Trophoblast cell (in vitro differentiated cells and primary cell): ENCODE measurements at regions not wholly inside any gene's neighbourhood (a gene's known extent, or its start where the extent isn't known, plus 50 kb on each side); places are given as distances from the start of the nearest gene placed in this dataset.

ENCODE experiments used
- DNase-seq, 2 donors: peaks; one replicate each; pipeline ENCODE4 v3.0.0-alpha.2; 2016
- H2AFZ ChIP-seq: 2 replicates; pipeline ENCODE4 v1.6.1; 2013; ENCODE audit warnings: low read length, moderate library complexity, mild to moderate bottlenecking; ENCODE audit not compliant: insufficient read depth, poor library complexity
- H2AK5ac ChIP-seq: 2 replicates; pipeline ENCODE4 v1.6.1; 2013; ENCODE audit warnings: mild to moderate bottlenecking, low read length
- H2BK120ac ChIP-seq: 2 replicates; pipeline ENCODE4 v1.6.1; 2013; ENCODE audit warnings: low read length, mild to moderate bottlenecking, moderate library complexity; ENCODE audit not compliant: insufficient read depth, poor library complexity
- H2BK12ac ChIP-seq: 2 replicates; pipeline ENCODE4 v1.6.1; 2013; ENCODE audit warnings: mild to moderate bottlenecking, low read length, moderate library complexity
- H2BK5ac ChIP-seq: 2 replicates; pipeline ENCODE4 v1.6.1; 2013; ENCODE audit warnings: low read length, low read depth, moderate library complexity, mild to moderate bottlenecking; ENCODE audit not compliant: poor library complexity
- H3K14ac ChIP-seq: 2 replicates; pipeline ENCODE4 v1.6.1; 2013; ENCODE audit warnings: mild to moderate bottlenecking, low read length
- H3K18ac ChIP-seq: 2 replicates; pipeline ENCODE4 v1.6.1; 2013; ENCODE audit warnings: mild to moderate bottlenecking, low read length
- H3K23ac ChIP-seq: 2 replicates; pipeline ENCODE4 v1.6.1; 2013; ENCODE audit warnings: low read length
- H3K27ac ChIP-seq: 2 replicates; pipeline ENCODE4 v1.5.1; 2013; ENCODE audit warnings: low read depth, mild to moderate bottlenecking, inconsistent platforms, low read length, moderate library complexity
- H3K27me3 ChIP-seq: 2 replicates; pipeline ENCODE4 v1.6.1; 2013; ENCODE audit warnings: inconsistent platforms, mild to moderate bottlenecking, low read length, moderate library complexity; ENCODE audit not compliant: insufficient read depth
- H3K36me3 ChIP-seq, 2 experiments: 1 replicate in 1 of 2; 2 replicates in 1 of 2; pipeline ENCODE4 v1.6.1; 2013; ENCODE audit warnings: low read length in 2 of 2, mild to moderate bottlenecking in 2 of 2, moderate library complexity in 1 of 2; ENCODE audit not compliant: insufficient read depth in 2 of 2, control insufficient read depth in 1 of 2
- H3K4ac ChIP-seq: 2 replicates; pipeline ENCODE4 v1.6.1; 2013; ENCODE audit warnings: low read depth, mild to moderate bottlenecking, low read length, moderate library complexity
- H3K4me1 ChIP-seq, 2 experiments: 1 replicate in 1 of 2; 2 replicates in 1 of 2; pipeline ENCODE4 v1.6.1; 2013; ENCODE audit warnings: low read length in 2 of 2, mild to moderate bottlenecking in 2 of 2, moderate library complexity in 1 of 2; ENCODE audit not compliant: insufficient read depth in 2 of 2, control insufficient read depth in 1 of 2
- H3K4me2 ChIP-seq: 2 replicates; pipeline ENCODE4 v1.6.1; 2013; ENCODE audit warnings: inconsistent platforms, mild to moderate bottlenecking, low read length, moderate library complexity
- H3K4me3 ChIP-seq: 2 replicates; pipeline ENCODE4 v1.5.1; 2013; ENCODE audit warnings: mild to moderate bottlenecking, low read depth, low read length, inconsistent platforms
- H3K79me1 ChIP-seq: one replicate; pipeline ENCODE4 v1.6.1; 2013; ENCODE audit warnings: low read length
- H3K79me2 ChIP-seq: 2 replicates; pipeline ENCODE4 v1.6.1; 2013; ENCODE audit warnings: low read length, mild to moderate bottlenecking; ENCODE audit not compliant: control insufficient read depth, insufficient read depth, poor library complexity
- H3K9ac ChIP-seq: 2 replicates; pipeline ENCODE4 v1.6.1; 2013; ENCODE audit warnings: mild to moderate bottlenecking, low read length
- H3K9me3 ChIP-seq: 2 replicates; pipeline ENCODE4 v1.6.1; 2013; ENCODE audit warnings: low read depth, mild to moderate bottlenecking, control low read depth, inconsistent platforms, low read length; ENCODE audit not compliant: insufficient read depth
- H4K12ac ChIP-seq: 2 replicates; pipeline ENCODE4 v1.6.1; 2013; ENCODE audit warnings: low read depth, mild to moderate bottlenecking, low read length, moderate library complexity
- H4K8ac ChIP-seq: 2 replicates; pipeline ENCODE4 v1.6.1; 2013; ENCODE audit warnings: low read depth, mild to moderate bottlenecking, low read length, moderate library complexity
- H4K91ac ChIP-seq: one replicate; pipeline ENCODE4 v1.6.1; 2013; ENCODE audit warnings: low read depth, mild to moderate bottlenecking, low read length, moderate library complexity
- WGBS: extraction: QIAGEN DNeasy Blood & Tissue Kit; methylation state at CpG from one replicate; pipeline ENCODE4 v1.1.7; 2013; ENCODE audit warnings: missing lambda C conversion rate; ENCODE audit not compliant: insufficient read length, insufficient coverage; ENCODE audit errors: extremely low coverage; 5-methylcytosine and 5-hydroxymethylcytosine counted together

GRCh38 chr6:12484519-12484918 lies 194.4 kb downstream of the EDN1 start:
- Histone ChIP-seq H4K8ac (no peak overlapping the region), H2BK5ac (no peak overlapping the region), H3K23ac (no peak overlapping the region), H3K4me3 (no peak overlapping the region), H3K79me2 (no peaks in the 10 kb centered on the region), H4K12ac (no peak overlapping the region), H3K14ac (no peak overlapping the region), H3K9ac (no peak overlapping the region), H2BK120ac (no peak overlapping the region), H3K27ac (no peak overlapping the region), H3K4ac (no peak overlapping the region), H3K27me3 (no peaks in the 10 kb centered on the region), H3K4me2 (no peak overlapping the region), H4K91ac (no peak overlapping the region), H2BK12ac (no peak overlapping the region), H3K4me1 (peaks cover 0 to 4% of the 10 kb centered on the region in 2 experiments), H2AFZ (no peak overlapping the region), H2AK5ac (no peak overlapping the region), H3K9me3 (no peaks in the 10 kb centered on the region), H3K18ac (no peak overlapping the region), H3K79me1 (no peaks in the 10 kb centered on the region), H3K36me3 (no peaks in the 10 kb centered on the region)
- no peak for DNase-seq
- no CpG with 5 or more reads among the region's 3 CpGs for WGBS

DNA sequence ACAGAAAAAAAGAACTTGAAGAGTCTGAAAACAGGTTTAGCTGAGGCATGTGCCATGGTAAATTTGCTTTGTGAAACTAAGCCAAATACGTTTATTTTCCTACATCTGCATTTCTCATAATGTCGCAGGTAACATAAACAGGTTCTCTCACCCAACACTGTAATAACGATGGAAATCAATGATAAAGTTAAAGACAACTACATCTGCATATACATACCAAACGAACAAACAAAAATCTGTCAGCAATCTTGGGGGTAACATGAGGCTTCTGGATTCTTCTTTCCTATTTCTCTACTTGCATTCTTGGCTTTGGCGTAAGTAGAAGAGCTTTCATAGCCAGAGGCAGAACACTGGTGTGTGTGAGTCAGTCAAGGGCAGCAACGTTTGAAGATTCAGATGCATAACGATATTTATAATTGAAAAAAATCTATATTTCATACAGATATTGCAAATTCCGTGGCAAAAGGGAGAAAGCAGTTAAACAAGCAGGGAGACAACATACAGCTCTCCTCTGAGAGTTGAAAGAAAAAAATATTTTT lies 195.1 kb downstream of the EDN1 start:
- Histone ChIP-seq H3K4me1 (peaks cover 0 to 4% of the 10 kb centered on the region in 2 experiments), H2BK5ac (no peak overlapping the region), H4K12ac (no peak overlapping the region), H2BK12ac (no peak overlapping the region), H4K8ac (no peak overlapping the region), H3K4me3 (no peak overlapping the region), H3K79me1 (no peaks in the 10 kb centered on the region), H3K79me2 (no peaks in the 10 kb centered on the region), H4K91ac (no peak overlapping the region), H3K18ac (no peak overlapping the region), H3K9ac (no peak overlapping the region), H2AFZ (no peak overlapping the region), H3K27ac (no peak overlapping the region), H2BK120ac (no peak overlapping the region), H3K27me3 (no peaks in the 10 kb centered on the region), H3K14ac (no peak overlapping the region), H3K4ac (no peak overlapping the region), H2AK5ac (no peak overlapping the region), H3K23ac (no peak overlapping the region), H3K36me3 (no peaks in the 10 kb centered on the region), H3K4me2 (no peak overlapping the region), H3K9me3 (no peaks in the 10 kb centered on the region)
- no CpG with 5 or more reads among the region's 8 CpGs for WGBS
- peak; percentile 38 to 69 for DNase-seq

- H3K4ac ChIP-seq, result no peak overlapping the region
- H4K91ac ChIP-seq, result no peak overlapping the region
- no peak overlapping the region for H3K14ac ChIP-seq
- peaks cover 0 to 4% of the 10 kb centered on the region in 2 experiments for H3K4me1 ChIP-seq
- no peaks in the 10 kb centered on the region for H3K27me3 ChIP-seq
- no peak overlapping the region for H2AFZ ChIP-seq
- no peak overlapping the region for H3K4me2 ChIP-seq
- no peak overlapping the region for H3K18ac ChIP-seq
- H4K12ac ChIP-seq, result no peak overlapping the region
- no peak for DNase-seq
- no peak overlapping the region for H2AK5ac ChIP-seq
- H3K9me3 ChIP-seq, result no peaks in the 10 kb centered on the region
- no peak overlapping the region for H3K9ac ChIP-seq
- H2BK12ac ChIP-seq, result no peak overlapping the region
- no peaks in the 10 kb centered on the region for H3K79me2 ChIP-seq
- H3K36me3 ChIP-seq, result no peaks in the 10 kb centered on the region
- no peak overlapping the region for H3K23ac ChIP-seq
- H3K4me3 ChIP-seq, result no peak overlapping the region
- no CpG with 5 or more reads among the region's 3 CpGs for WGBS
- H3K27ac ChIP-seq, result no peak overlapping the region
- H4K8ac ChIP-seq, result no peak overlapping the region
- no peak overlapping the region for H2BK5ac ChIP-seq
- H3K79me1 ChIP-seq, result no peaks in the 10 kb centered on the region
- no peak overlapping the region for H2BK120ac ChIP-seq
These were observed 195.7 kb downstream of the EDN1 start for GRCh38 chr6:12485837-12486236.

GRCh38 chr6:12490351-12490903 lies 200.3 kb downstream of the EDN1 start:
- Histone ChIP-seq H3K9me3 (peaks cover 3% of the 10 kb centered on the region), H4K91ac (no peak overlapping the region), H3K4me1 (no peaks in the 10 kb centered on the region), H2AK5ac (no peak overlapping the region), H3K4me2 (no peak overlapping the region), H2BK12ac (no peak overlapping the region), H3K79me1 (no peaks in the 10 kb centered on the region), H2AFZ (no peak overlapping the region), H3K4me3 (no peak overlapping the region), H3K18ac (no peak overlapping the region), H3K14ac (no peak overlapping the region), H3K79me2 (no peaks in the 10 kb centered on the region), H2BK5ac (no peak overlapping the region), H3K23ac (no peak overlapping the region), H3K4ac (no peak overlapping the region), H4K12ac (no peak overlapping the region), H2BK120ac (no peak overlapping the region), H4K8ac (no peak overlapping the region), H3K36me3 (no peaks in the 10 kb centered on the region), H3K9ac (no peak overlapping the region), H3K27ac (no peak overlapping the region), H3K27me3 (no peaks in the 10 kb centered on the region)
- DNase-seq, result no peak
- no CpG with 5 or more reads among the region's 2 CpGs for WGBS
